ENCODE measurements at regions not wholly inside any gene's neighbourhood (a gene's known extent, or its start where the extent isn't known, plus 50 kb on each side); places are given as distances from the start of the nearest gene placed in this dataset.

- Histone ChIP-seq H3K4me2 (ENCODE audit: low read depth, low read length) (no peak overlapping the region), H3K79me1 (ENCODE audit: low read depth in 1 of 2, low read length in 2 of 2) (no peaks in the 10 kb centered on the region), H3K4ac (ENCODE audit: low read depth, low read length) (no peak overlapping the region), H3K14ac (replicated peaks; ENCODE audit: low read depth, low read length) (no peak overlapping the region), H3K4me1 (ENCODE audit: control insufficient read depth, insufficient read depth, low read length) (no peaks in the 10 kb centered on the region), H2AK5ac (ENCODE audit: low read depth, low read length) (no peak overlapping the region), H3K9me3 (ENCODE audit: control insufficient read depth, insufficient read depth, low read length) (peaks cover 13% of the 10 kb centered on the region), H3K9ac (ENCODE audit: low read depth, low read length) (no peak overlapping the region), H3K23ac (ENCODE audit: low read depth, low read length) (no peak overlapping the region), H3K4me3 (ENCODE audit: insufficient read depth, low read depth, low read length) (no peak overlapping the region), H3K27me3 (ENCODE audit: control insufficient read depth, insufficient read depth, low read length) (no peaks in the 10 kb centered on the region), H3K27ac (ENCODE audit: insufficient read depth, low read length) (no peak overlapping the region), H4K20me1 (ENCODE audit: insufficient read depth, low read length) (no peaks in the 10 kb centered on the region), H2AFZ (replicated peaks; ENCODE audit: low read length, poor library complexity) (no peak overlapping the region), H3K18ac (ENCODE audit: low read depth, low read length) (no peak overlapping the region), H4K5ac (ENCODE audit: low read depth, low read length) (no peak overlapping the region), H3K36me3 (ENCODE audit: control insufficient read depth, insufficient read depth, low read length) (no peaks in the 10 kb centered on the region), H3K9me1 (ENCODE audit: insufficient read depth, low read length) (no peaks in the 10 kb centered on the region), H2BK5ac (ENCODE audit: low read depth, low read length, poor library complexity, severe bottlenecking) (no peak overlapping the region), H4K8ac (ENCODE audit: low read depth in 2 of 2, low read length in 2 of 2) (no peak overlapping the region), H2AK9ac (replicated peaks; ENCODE audit: low read depth, low read length, poor library complexity) (no peak overlapping the region), H4K91ac (ENCODE audit: insufficient read depth, low read depth, low read length) (no peak overlapping the region), H2BK15ac (ENCODE audit: low read depth, low read length) (no peak overlapping the region), H2BK20ac (ENCODE audit: low read depth, low read length) (no peak overlapping the region), H3K56ac (ENCODE audit: extremely low read depth, insufficient read depth, low read length) (no peak overlapping the region), H2BK120ac (ENCODE audit: low read depth, low read length) (no peak overlapping the region)
- CTCF ChIA-PET, result interaction anchor here (0.7 kb wide), 1 partner anchor 8 kb away, joined by 3 read pairs; no protein-coding TSS in a partner anchor
- TF ChIP-seq USF2 (IDR thresholded peaks at IDR 0.05; ENCODE audit: low read depth, low read length) (no peak), CEBPB (IDR thresholded peaks at IDR 0.05; ENCODE audit: low read depth, low read length) (no peak), MAZ (IDR thresholded peaks at IDR 0.05; ENCODE audit: borderline replicate concordance, low read depth, low read length) (no peak), RCOR1 (IDR thresholded peaks at IDR 0.05; ENCODE audit: insufficient replicate concordance, low read length) (no peak), RAD21 (IDR thresholded peaks at IDR 0.05; ENCODE audit: low read length) (no peak), MAFK (IDR thresholded peaks at IDR 0.05; ENCODE audit: low read depth, low read length) (no peak), BHLHE40 (IDR thresholded peaks at IDR 0.05; ENCODE audit: low read depth, low read length) (no peak)
- TF ChIP-seq, protein P1, sequence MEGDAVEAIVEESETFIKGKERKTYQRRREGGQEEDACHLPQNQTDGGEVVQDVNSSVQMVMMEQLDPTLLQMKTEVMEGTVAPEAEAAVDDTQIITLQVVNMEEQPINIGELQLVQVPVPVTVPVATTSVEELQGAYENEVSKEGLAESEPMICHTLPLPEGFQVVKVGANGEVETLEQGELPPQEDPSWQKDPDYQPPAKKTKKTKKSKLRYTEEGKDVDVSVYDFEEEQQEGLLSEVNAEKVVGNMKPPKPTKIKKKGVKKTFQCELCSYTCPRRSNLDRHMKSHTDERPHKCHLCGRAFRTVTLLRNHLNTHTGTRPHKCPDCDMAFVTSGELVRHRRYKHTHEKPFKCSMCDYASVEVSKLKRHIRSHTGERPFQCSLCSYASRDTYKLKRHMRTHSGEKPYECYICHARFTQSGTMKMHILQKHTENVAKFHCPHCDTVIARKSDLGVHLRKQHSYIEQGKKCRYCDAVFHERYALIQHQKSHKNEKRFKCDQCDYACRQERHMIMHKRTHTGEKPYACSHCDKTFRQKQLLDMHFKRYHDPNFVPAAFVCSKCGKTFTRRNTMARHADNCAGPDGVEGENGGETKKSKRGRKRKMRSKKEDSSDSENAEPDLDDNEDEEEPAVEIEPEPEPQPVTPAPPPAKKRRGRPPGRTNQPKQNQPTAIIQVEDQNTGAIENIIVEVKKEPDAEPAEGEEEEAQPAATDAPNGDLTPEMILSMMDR (conservative IDR thresholded peaks at IDR 0.05; ENCODE audit: low read depth, low read length), result no peak
- no CpG with 5 or more reads among the region's 5 CpGs for WGBS, 2 experiments (ENCODE audit: extremely low coverage in 2 of 2, insufficient read length in 1 of 2)
- no TSS peak for BruUV-seq (replicated peaks)
- in situ Hi-C loops (cut with MboI; ENCODE audit: low sequenced_read_pairs), result no loop called here
- dilution Hi-C loops (cut with HindIII; ENCODE audit: low sequenced_read_pairs, unreplicated experiment), result no loop called here
- DNase-seq (no peak), ATAC-seq (ENCODE audit: low read depth) (no peak)
- POLR2A ChIA-PET (ENCODE audit: unreplicated experiment), result no interaction called here
- intact Hi-C loops (cut with micrococcal nuclease), result no loop called here
Observed at GRCh38 chr7:138317044-138317596, 142.9 kb upstream of the TRIM24 start.

Measured in IMR-90 (cell line).